HFFc6 (cell line): ENCODE measurements at regions not wholly inside any gene's neighbourhood (a gene's known extent, or its start where the extent isn't known, plus 50 kb on each side); places are given as distances from the start of the nearest gene placed in this dataset.

Experiments used
- DNase-seq: peaks from one replicate; pipeline ENCODE4 v3.0.0-alpha.2; 2018
- H3K27ac Mint-ChIP-seq: 2 replicates; pipeline ENCODE4 v1.8.0; 2020; ENCODE audit warnings: mild to moderate bottlenecking, mixed read lengths
- H3K27me3 Mint-ChIP-seq: 2 replicates; pipeline ENCODE4 v1.8.0; 2021; ENCODE audit warnings: mild to moderate bottlenecking, moderate library complexity, mixed read lengths; ENCODE audit not compliant: insufficient read depth
- H3K36me3 Mint-ChIP-seq: 2 replicates; pipeline ENCODE4 v1.8.0; 2021; ENCODE audit warnings: low read depth, mixed read lengths
- H3K4me1 Mint-ChIP-seq: 2 replicates; pipeline ENCODE4 v1.8.0; 2020; ENCODE audit warnings: low read depth, mixed read lengths
- H3K4me3 Mint-ChIP-seq: 2 replicates; pipeline ENCODE4 v1.8.0; 2020; ENCODE audit warnings: mild to moderate bottlenecking, moderate library complexity, mixed read lengths
- H3K9me3 Mint-ChIP-seq: 2 replicates; pipeline ENCODE4 v1.8.0; 2020; ENCODE audit warnings: mild to moderate bottlenecking, mixed read lengths
- TF ChIP-seq, protein P1 (sequence below): fragments of 200-600 bp; sonication (generic); IDR thresholded peaks from 2 replicates; pipeline ENCODE4 v1.5.0; 2021; ENCODE audit warnings: antibody characterized with exemption, mild to moderate bottlenecking

DNA sequence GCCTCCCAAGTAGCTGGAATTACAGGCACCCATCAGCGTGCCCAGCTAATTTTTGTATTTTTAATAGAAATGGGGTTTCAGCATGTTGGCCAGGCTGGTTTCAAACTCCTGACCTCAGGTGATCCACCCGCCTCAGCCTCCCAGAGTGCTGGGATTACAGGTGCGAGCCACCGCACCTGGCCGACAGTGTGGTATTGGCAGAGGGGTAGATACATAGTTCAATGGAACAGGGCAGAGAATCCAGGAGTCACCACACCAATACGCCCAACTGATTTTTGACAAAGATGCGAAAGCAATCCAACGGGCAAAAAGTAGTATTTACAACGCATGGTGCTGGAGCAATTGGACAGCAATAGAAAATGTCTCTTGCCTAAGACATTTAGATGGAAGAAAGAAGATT, 164.0 kb upstream of the PPP1R26 start:
- TF ChIP-seq, protein P1, sequence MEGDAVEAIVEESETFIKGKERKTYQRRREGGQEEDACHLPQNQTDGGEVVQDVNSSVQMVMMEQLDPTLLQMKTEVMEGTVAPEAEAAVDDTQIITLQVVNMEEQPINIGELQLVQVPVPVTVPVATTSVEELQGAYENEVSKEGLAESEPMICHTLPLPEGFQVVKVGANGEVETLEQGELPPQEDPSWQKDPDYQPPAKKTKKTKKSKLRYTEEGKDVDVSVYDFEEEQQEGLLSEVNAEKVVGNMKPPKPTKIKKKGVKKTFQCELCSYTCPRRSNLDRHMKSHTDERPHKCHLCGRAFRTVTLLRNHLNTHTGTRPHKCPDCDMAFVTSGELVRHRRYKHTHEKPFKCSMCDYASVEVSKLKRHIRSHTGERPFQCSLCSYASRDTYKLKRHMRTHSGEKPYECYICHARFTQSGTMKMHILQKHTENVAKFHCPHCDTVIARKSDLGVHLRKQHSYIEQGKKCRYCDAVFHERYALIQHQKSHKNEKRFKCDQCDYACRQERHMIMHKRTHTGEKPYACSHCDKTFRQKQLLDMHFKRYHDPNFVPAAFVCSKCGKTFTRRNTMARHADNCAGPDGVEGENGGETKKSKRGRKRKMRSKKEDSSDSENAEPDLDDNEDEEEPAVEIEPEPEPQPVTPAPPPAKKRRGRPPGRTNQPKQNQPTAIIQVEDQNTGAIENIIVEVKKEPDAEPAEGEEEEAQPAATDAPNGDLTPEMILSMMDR: no peak
- Mint-ChIP-seq H3K4me3 (no peak overlapping the region), H3K27me3 (no peaks in the 10 kb centered on the region; the same call in 1 of the 2 replicates), H3K27ac (no peak overlapping the region), H3K9me3 (peaks cover 23% of the 10 kb centered on the region), H3K4me1 (no peaks in the 10 kb centered on the region), H3K36me3 (peaks cover 4% of the 10 kb centered on the region; the same call in 1 of the 2 replicates)
- DNase-seq: no peak

DNA sequence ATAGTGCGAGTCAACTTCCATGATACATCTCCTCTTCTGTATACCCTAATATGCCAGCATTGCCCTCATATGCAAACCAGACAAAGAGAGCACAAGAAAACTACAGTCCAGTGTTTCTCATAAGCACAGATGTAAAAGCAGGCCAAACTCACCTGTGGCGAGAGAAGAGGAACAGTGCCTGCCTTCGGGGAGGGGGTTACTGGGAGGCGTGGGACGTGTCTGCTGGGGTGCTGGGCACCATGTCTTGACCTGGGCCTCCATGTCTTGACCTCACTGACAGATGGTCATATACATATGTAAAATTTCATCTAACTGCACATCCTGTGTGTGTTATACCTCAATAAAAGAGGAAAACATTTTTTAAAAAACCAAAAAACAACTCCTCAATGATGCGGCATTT, 159.3 kb upstream of the PPP1R26 start:
- Mint-ChIP-seq H3K4me1 (no peaks in the 10 kb centered on the region), H3K27ac (no peak overlapping the region), H3K27me3 (no peaks in the 10 kb centered on the region; the same call in none of the 2 replicates), H3K4me3 (no peak overlapping the region), H3K36me3 (no peaks in the 10 kb centered on the region; the same call in 1 of the 2 replicates), H3K9me3 (peaks cover 11% of the 10 kb centered on the region)
- DNase-seq: no peak
- TF ChIP-seq, protein P1: no peak

DNA sequence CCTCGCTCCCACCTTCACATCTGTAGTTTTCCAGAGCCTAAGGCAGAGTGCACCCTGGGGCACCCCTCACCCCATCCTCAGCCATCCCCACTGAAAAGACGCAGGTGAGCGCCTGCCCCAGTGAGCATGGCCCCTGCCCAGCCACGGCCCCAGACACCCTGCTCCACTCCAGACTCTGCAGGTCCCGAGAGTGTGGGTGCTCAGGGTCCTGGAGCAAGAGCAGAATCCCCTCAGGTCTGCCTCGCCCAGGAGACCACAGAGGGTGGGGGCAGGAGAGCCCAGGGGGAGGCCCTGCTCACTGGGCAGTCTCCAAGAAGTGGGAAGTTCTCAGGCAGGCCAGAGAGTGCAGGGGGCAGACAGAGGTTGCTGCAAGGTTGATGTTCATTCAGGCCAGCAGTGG, 158.6 kb upstream of the PPP1R26 start:
- Mint-ChIP-seq H3K27me3 (peaks cover 3% of the 10 kb centered on the region), H3K9me3 (peaks cover 11% of the 10 kb centered on the region)
- DNase-seq: no peak

DNA sequence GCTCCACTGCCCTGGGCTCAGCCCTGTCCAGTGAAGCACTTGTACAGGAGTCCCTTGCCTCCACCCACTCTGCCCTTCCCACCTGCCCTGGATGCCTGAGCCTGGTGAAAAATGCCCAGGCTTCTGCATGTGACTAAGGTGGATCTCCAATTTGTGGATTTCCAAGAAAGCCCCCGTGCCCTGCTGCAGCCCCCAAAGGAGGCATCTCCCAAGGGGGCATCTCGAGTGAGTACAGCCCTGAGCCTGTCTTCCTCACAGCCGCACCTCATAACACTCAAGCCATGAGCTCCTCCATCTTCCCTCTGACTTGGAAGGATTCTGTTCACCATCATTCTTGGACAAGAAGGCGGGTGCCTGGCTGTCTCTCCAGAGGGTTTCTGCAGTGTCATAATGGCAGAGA, 158.0 kb upstream of the PPP1R26 start:
- no peak for DNase-seq
- Mint-ChIP-seq H3K9me3 (peaks cover 11% of the 10 kb centered on the region), H3K27me3 (peaks cover 3% of the 10 kb centered on the region)

More for the DNA sequence above, 158.6 kb upstream of the PPP1R26 start:
- no peak overlapping the region for H3K27ac Mint-ChIP-seq
- H3K4me3 Mint-ChIP-seq: no peak overlapping the region
- H3K36me3 Mint-ChIP-seq: no peaks in the 10 kb centered on the region; the same call in 1 of the 2 replicates
- TF ChIP-seq, protein P1: no peak
- H3K4me1 Mint-ChIP-seq: no peaks in the 10 kb centered on the region

DNA sequence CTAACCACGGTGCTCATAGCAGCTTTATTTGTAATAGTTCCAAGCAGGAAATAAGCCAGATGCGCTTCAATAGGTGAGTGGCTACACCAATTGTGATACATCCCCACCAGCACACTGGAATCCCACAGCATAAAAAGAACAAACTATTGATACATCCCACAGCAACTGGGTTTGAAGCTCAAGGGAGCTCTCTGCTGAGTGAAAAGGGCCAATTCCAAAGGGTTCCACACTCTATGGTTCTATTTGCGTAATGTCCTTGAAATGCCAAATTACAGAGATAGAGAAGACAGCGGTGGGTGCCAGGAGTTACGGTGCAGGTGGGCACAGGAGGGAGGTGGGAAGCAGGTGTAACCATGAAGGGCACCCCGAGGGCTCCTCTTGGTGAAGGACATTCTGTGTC, 155.3 kb upstream of the PPP1R26 start:
- no peak overlapping the region for H3K27ac Mint-ChIP-seq
- TF ChIP-seq, protein P1: no peak

More for the DNA sequence above, 158.0 kb upstream of the PPP1R26 start:
- H3K27ac Mint-ChIP-seq: no peak overlapping the region
- H3K4me3 Mint-ChIP-seq: no peak overlapping the region
- H3K4me1 Mint-ChIP-seq: no peaks in the 10 kb centered on the region
- no peaks in the 10 kb centered on the region; the same call in 1 of the 2 replicates for H3K36me3 Mint-ChIP-seq
- TF ChIP-seq, protein P1: no peak

DNA sequence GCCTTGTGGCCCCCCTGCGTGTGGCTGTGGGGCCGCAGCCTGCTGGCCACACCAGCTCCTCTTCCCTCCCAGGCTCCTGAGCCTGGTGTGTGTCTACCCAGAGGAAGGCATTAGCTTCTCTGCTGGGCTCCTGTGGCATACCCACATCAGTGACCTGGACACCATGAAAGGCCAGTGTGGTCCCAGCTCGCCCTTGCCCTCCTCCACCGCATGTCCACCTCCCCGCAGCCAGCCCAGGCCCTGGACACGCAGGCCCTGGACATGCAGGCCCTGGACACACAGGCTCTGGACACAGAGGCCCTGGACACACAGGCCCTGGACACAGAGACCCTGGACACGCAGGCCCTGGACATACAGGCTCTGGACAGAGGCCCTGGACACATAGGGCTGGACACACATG, 153.4 kb upstream of the PPP1R26 start:
- no peaks in the 10 kb centered on the region; the same call in none of the 2 replicates for H3K36me3 Mint-ChIP-seq
- TF ChIP-seq, protein P1: no peak
- H3K27me3 Mint-ChIP-seq: peaks cover 3% of the 10 kb centered on the region
- no peak overlapping the region for H3K27ac Mint-ChIP-seq
- H3K9me3 Mint-ChIP-seq: peaks cover 35% of the 10 kb centered on the region
- H3K4me1 Mint-ChIP-seq: no peaks in the 10 kb centered on the region
- H3K4me3 Mint-ChIP-seq: no peak overlapping the region
- no peak for DNase-seq

More for the DNA sequence above, 155.3 kb upstream of the PPP1R26 start:
- DNase-seq: no peak
- Mint-ChIP-seq H3K27me3 (peaks cover 3% of the 10 kb centered on the region), H3K4me1 (no peaks in the 10 kb centered on the region), H3K9me3 (peaks cover 28% of the 10 kb centered on the region), H3K36me3 (no peaks in the 10 kb centered on the region; the same call in none of the 2 replicates), H3K4me3 (no peak overlapping the region)
